Dermis blood vessel endothelial cell (primary cell): ENCODE measurements at regions not wholly inside any gene's neighbourhood (a gene's known extent, or its start where the extent isn't known, plus 50 kb on each side); places are given as distances from the start of the nearest gene placed in this dataset.

Source experiments
- DNase-seq: peaks from one replicate; pipeline ENCODE4 v3.0.0; 2010

GRCh38 chr7:46343802-46344201 lies 422.7 kb upstream of the IGFBP3 start:
- DNase-seq = no peak

GRCh38 chr7:46322937-46323336 lies 401.9 kb upstream of the IGFBP3 start:
- DNase-seq = no peak

GRCh38 chr7:46321556-46322205 lies 400.6 kb upstream of the IGFBP3 start:
- peak; percentile 95 for DNase-seq

GRCh38 chr7:46320956-46321355 lies 399.9 kb upstream of the IGFBP3 start:
- peak; percentile 14 for DNase-seq

GRCh38 chr7:46319841-46320240 lies 398.8 kb upstream of the IGFBP3 start:
- DNase-seq = no peak

GRCh38 chr7:46318276-46318675 lies 397.2 kb upstream of the IGFBP3 start:
- no peak for DNase-seq

GRCh38 chr7:46317256-46317655 lies 396.2 kb upstream of the IGFBP3 start:
- DNase-seq = no peak

- no peak for DNase-seq
These were observed 394.8 kb upstream of the IGFBP3 start for GRCh38 chr7:46315891-46316290.

GRCh38 chr7:46301677-46302076 lies 380.6 kb upstream of the IGFBP3 start:
- no peak for DNase-seq

- DNase-seq = no peak
These were observed 376.4 kb upstream of the IGFBP3 start for GRCh38 chr7:46297515-46297914.

GRCh38 chr7:46296526-46296925 lies 375.5 kb upstream of the IGFBP3 start:
- no peak for DNase-seq

- DNase-seq = no peak
These were observed 373.3 kb upstream of the IGFBP3 start for GRCh38 chr7:46294381-46294780.

- no peak for DNase-seq
These were observed 371.7 kb upstream of the IGFBP3 start for GRCh38 chr7:46292741-46293140.

GRCh38 chr7:46291601-46292150 lies 370.6 kb upstream of the IGFBP3 start:
- no peak for DNase-seq

- DNase-seq = no peak
These were observed 370.0 kb upstream of the IGFBP3 start for GRCh38 chr7:46291050-46291438.

GRCh38 chr7:46290374-46291049 lies 369.4 kb upstream of the IGFBP3 start:
- no peak for DNase-seq

- no peak for DNase-seq
These were observed 367.8 kb upstream of the IGFBP3 start for GRCh38 chr7:46288861-46289260.

GRCh38 chr7:46288010-46288409 lies 366.9 kb upstream of the IGFBP3 start:
- DNase-seq = no peak

- no peak for DNase-seq
These were observed 365.9 kb upstream of the IGFBP3 start for GRCh38 chr7:46286957-46287356.

GRCh38 chr7:46286356-46286755 lies 365.3 kb upstream of the IGFBP3 start:
- DNase-seq = no peak

GRCh38 chr7:46285878-46286277 lies 364.8 kb upstream of the IGFBP3 start:
- no peak for DNase-seq

GRCh38 chr7:46283852-46284251 lies 362.8 kb upstream of the IGFBP3 start:
- DNase-seq = peak; percentile 38

GRCh38 chr7:46282155-46282554 lies 361.1 kb upstream of the IGFBP3 start:
- peak; percentile 36 for DNase-seq

GRCh38 chr7:46281071-46281470 lies 360.0 kb upstream of the IGFBP3 start:
- DNase-seq = no peak
